ENCODE measurements at regions not wholly inside any gene's neighbourhood (a gene's known extent, or its start where the extent isn't known, plus 50 kb on each side); places are given as distances from the start of the nearest gene placed in this dataset.
"Not testable (repeated sequence)": the region's sequence is repeated elsewhere in the genome, so short reads cannot be mapped to it uniquely, and the experiment has no call there.

GRCh38 chr14:105682442-105682841 lies 156.1 kb downstream of the TMEM121 start:
- TF ChIP-seq SPI1 (IDR thresholded peaks at IDR 0.05; ENCODE audit: borderline replicate concordance, low read depth); CTCF (IDR thresholded peaks at IDR 0.05; ENCODE audit: insufficient read depth, low read length); POLR2AphosphoS5 (IDR thresholded peaks at IDR 0.05; ENCODE audit: low read depth); REST (IDR thresholded peaks at IDR 0.05; ENCODE audit: insufficient replicate concordance, low read depth); GABPA (IDR thresholded peaks at IDR 0.05; ENCODE audit: low read depth): not testable (repeated sequence)
